ENCODE measurements at regions not wholly inside any gene's neighbourhood (a gene's known extent, or its start where the extent isn't known, plus 50 kb on each side); places are given as distances from the start of the nearest gene placed in this dataset.

GRCh38 chr20:56916345-56916622 lies 287.2 kb downstream of the TFAP2C start:
- TF ChIP-seq POLR2A (IDR thresholded peaks at IDR 0.05) = no peak
- no peak for TF ChIP-seq CTCF (IDR thresholded peaks at IDR 0.05)

Data from suprapubic skin (tissue), 3 donors.